B cell (primary cell): ENCODE measurements at regions not wholly inside any gene's neighbourhood (a gene's known extent, or its start where the extent isn't known, plus 50 kb on each side); places are given as distances from the start of the nearest gene placed in this dataset.

Source experiments
- EZH2 ChIP-seq: IDR thresholded peaks from 2 replicates; pipeline ENCODE4 v1.6.1; 2012; ENCODE audit warnings: borderline replicate concordance, low read depth, mild to moderate bottlenecking, moderate library complexity, low read length; ENCODE audit not compliant: insufficient read depth, poor library complexity, severe bottlenecking
- TF ChIP-seq, protein P1 (sequence below): fragments of 200-600 bp; IDR thresholded peaks from one replicate; pipeline ENCODE4 v1.8.0; 2022; ENCODE audit warnings: antibody characterized with exemption, mild to moderate bottlenecking

DNA sequence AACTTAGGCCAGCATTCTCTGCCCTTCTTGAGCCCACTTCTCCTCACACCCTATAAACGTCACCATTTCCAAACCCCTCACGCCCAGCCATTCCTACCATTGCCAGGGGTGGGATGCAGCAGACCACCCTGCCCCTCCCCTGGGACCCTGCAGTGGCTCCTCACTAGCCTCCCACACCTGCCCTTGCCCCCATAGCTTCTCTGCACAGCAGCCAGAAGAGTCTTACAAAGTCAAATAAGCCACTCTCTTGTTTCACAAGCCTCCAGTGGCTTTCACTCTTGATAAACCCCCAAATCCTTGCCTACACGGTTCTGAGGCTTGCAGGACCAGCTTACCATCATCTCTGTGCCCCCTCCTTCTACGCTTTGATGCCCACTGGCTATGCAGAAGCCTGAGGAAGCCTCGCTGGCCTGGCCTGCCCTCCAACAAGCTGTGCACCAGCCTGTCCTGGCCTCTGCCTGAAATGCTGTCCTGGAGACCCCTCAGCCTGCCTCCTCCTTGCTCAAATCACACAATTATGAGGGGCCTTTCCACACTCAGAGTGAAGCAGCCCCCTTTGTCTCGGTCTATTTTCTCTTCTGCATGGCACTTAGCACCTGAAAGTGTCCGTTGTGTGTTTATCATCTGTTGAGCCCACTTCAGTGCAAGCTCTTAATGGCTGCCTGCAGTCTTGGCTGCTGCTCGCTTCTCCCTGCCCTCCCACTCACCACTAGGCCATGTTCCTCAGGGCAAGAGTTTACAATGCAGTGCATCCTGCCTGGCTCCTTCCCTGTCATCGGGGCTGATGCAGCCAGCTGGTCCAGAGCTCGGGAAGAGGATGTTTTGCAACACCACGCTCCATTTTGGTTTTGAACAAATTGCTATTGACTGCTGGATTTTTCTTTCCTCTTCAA is 82.6 kb upstream of the RGPD5 start:
- TF ChIP-seq, protein P1, sequence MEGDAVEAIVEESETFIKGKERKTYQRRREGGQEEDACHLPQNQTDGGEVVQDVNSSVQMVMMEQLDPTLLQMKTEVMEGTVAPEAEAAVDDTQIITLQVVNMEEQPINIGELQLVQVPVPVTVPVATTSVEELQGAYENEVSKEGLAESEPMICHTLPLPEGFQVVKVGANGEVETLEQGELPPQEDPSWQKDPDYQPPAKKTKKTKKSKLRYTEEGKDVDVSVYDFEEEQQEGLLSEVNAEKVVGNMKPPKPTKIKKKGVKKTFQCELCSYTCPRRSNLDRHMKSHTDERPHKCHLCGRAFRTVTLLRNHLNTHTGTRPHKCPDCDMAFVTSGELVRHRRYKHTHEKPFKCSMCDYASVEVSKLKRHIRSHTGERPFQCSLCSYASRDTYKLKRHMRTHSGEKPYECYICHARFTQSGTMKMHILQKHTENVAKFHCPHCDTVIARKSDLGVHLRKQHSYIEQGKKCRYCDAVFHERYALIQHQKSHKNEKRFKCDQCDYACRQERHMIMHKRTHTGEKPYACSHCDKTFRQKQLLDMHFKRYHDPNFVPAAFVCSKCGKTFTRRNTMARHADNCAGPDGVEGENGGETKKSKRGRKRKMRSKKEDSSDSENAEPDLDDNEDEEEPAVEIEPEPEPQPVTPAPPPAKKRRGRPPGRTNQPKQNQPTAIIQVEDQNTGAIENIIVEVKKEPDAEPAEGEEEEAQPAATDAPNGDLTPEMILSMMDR, result no peak
- TF ChIP-seq EZH2, result no peak
